ENCODE measurements at regions not wholly inside any gene's neighbourhood (a gene's known extent, or its start where the extent isn't known, plus 50 kb on each side); places are given as distances from the start of the nearest gene placed in this dataset.
"Not testable (repeated sequence)": the region's sequence is repeated elsewhere in the genome, so short reads cannot be mapped to it uniquely, and the experiment has no call there.

- DNase-seq (ENCODE audit: low read depth) = no peak
These were observed 122.7 kb upstream of the C1GALT1C1 start for GRCh38 chrX:120752431-120753082.

- no peak for DNase-seq (ENCODE audit: low read depth)
These were observed 121.8 kb upstream of the C1GALT1C1 start for GRCh38 chrX:120751683-120752082.

GRCh38 chrX:120750381-120750780 lies 120.5 kb upstream of the C1GALT1C1 start:
- no peak for DNase-seq (ENCODE audit: low read depth)

GRCh38 chrX:120749141-120749846 lies 119.4 kb upstream of the C1GALT1C1 start:
- DNase-seq (ENCODE audit: low read depth) = no peak

- DNase-seq (ENCODE audit: low read depth) = no peak
These were observed 116.3 kb upstream of the C1GALT1C1 start for GRCh38 chrX:120746153-120746552.

GRCh38 chrX:120742946-120743665 lies 113.3 kb upstream of the C1GALT1C1 start:
- DNase-seq (ENCODE audit: low read depth) = no peak

GRCh38 chrX:120741452-120741851 lies 111.6 kb upstream of the C1GALT1C1 start:
- DNase-seq (ENCODE audit: low read depth) = no peak

GRCh38 chrX:120740072-120740471 lies 110.2 kb upstream of the C1GALT1C1 start:
- no peak for DNase-seq (ENCODE audit: low read depth)

- DNase-seq (ENCODE audit: low read depth) = no peak
These were observed 109.4 kb upstream of the C1GALT1C1 start for GRCh38 chrX:120739300-120739699.

GRCh38 chrX:120736989-120737388 lies 107.1 kb upstream of the C1GALT1C1 start:
- no peak for DNase-seq (ENCODE audit: low read depth)

GRCh38 chrX:120735966-120736365 lies 106.1 kb upstream of the C1GALT1C1 start:
- no peak for DNase-seq (ENCODE audit: low read depth)

GRCh38 chrX:120732879-120733278 lies 103.0 kb upstream of the C1GALT1C1 start:
- DNase-seq (ENCODE audit: low read depth) = no peak

GRCh38 chrX:120732461-120732860 lies 102.6 kb upstream of the C1GALT1C1 start:
- DNase-seq (ENCODE audit: low read depth) = no peak

GRCh38 chrX:120731386-120731785 lies 101.5 kb upstream of the C1GALT1C1 start:
- DNase-seq (ENCODE audit: low read depth) = no peak

- DNase-seq (ENCODE audit: low read depth) = not testable (repeated sequence)
These were observed 99.8 kb upstream of the C1GALT1C1 start for GRCh38 chrX:120729506-120730255.

GRCh38 chrX:120727911-120728310 lies 98.1 kb upstream of the C1GALT1C1 start:
- no peak for DNase-seq (ENCODE audit: low read depth)

GRCh38 chrX:120727452-120727851 lies 97.6 kb upstream of the C1GALT1C1 start:
- DNase-seq (ENCODE audit: low read depth) = no peak

GRCh38 chrX:120726294-120726693 lies 96.4 kb upstream of the C1GALT1C1 start:
- DNase-seq (ENCODE audit: low read depth) = no peak

- DNase-seq (ENCODE audit: low read depth) = no peak
These were observed 96.0 kb upstream of the C1GALT1C1 start for GRCh38 chrX:120725874-120726273.

- DNase-seq (ENCODE audit: low read depth) = no peak
These were observed 89.8 kb upstream of the C1GALT1C1 start for GRCh38 chrX:120719622-120720021.

GRCh38 chrX:120718969-120719368 lies 89.1 kb upstream of the C1GALT1C1 start:
- no peak for DNase-seq (ENCODE audit: low read depth)

GRCh38 chrX:120702337-120702736 lies 72.5 kb upstream of the C1GALT1C1 start:
- not testable (repeated sequence) for DNase-seq (ENCODE audit: low read depth)
